Stimulated activated CD4-positive, alpha-beta T cell treated with anti-CD3 and anti-CD28 coated beads, TNF-alpha, amount 100 ng/mL, for 24 hours (primary cell): ENCODE measurements at regions not wholly inside any gene's neighbourhood (a gene's known extent, or its start where the extent isn't known, plus 50 kb on each side); places are given as distances from the start of the nearest gene placed in this dataset.

Experiments
- DNase-seq, 3 experiments: peaks; one replicate each; pipeline ENCODE4 v3.0.0-alpha.2; 2020; ENCODE audit warnings: low read depth in 3 of 3

GRCh38 chr4:11494232-11494631, 65.5 kb upstream of the HS3ST1 start:
- no peak for DNase-seq

- DNase-seq: no peak
These were observed 60.9 kb upstream of the HS3ST1 start for GRCh38 chr4:11489453-11490083.

GRCh38 chr4:11488657-11489452, 60.2 kb upstream of the HS3ST1 start:
- DNase-seq: no peak

GRCh38 chr4:11487868-11488544, 59.3 kb upstream of the HS3ST1 start:
- DNase-seq: no peak

- no peak for DNase-seq
These were observed 58.4 kb upstream of the HS3ST1 start for GRCh38 chr4:11487139-11487538.

- no peak for DNase-seq
These were observed 57.2 kb upstream of the HS3ST1 start for GRCh38 chr4:11485926-11486325.

- DNase-seq: no peak
These were observed 55.8 kb upstream of the HS3ST1 start for GRCh38 chr4:11484531-11484930.

- DNase-seq: no peak
These were observed 54.4 kb upstream of the HS3ST1 start for GRCh38 chr4:11483046-11483445.

- no peak for DNase-seq
These were observed 52.0 kb upstream of the HS3ST1 start for GRCh38 chr4:11480683-11481082.
